Stimulated activated CD4-positive, alpha-beta T cell treated with anti-CD3 and anti-CD28 coated beads, Interleukin-1b, Interleukin-23, amount 100 ng/mL, for 24 hours (primary cell): ENCODE measurements at regions not wholly inside any gene's neighbourhood (a gene's known extent, or its start where the extent isn't known, plus 50 kb on each side); places are given as distances from the start of the nearest gene placed in this dataset.
"Not testable (repeated sequence)": the region's sequence is repeated elsewhere in the genome, so short reads cannot be mapped to it uniquely, and the experiment has no call there.

Experiments used
- DNase-seq, 4 experiments: peaks; one replicate each; pipeline ENCODE4 v3.0.0-alpha.2; 2020; ENCODE audit warnings: low read depth in 4 of 4, low spot score in 1 of 4

DNA sequence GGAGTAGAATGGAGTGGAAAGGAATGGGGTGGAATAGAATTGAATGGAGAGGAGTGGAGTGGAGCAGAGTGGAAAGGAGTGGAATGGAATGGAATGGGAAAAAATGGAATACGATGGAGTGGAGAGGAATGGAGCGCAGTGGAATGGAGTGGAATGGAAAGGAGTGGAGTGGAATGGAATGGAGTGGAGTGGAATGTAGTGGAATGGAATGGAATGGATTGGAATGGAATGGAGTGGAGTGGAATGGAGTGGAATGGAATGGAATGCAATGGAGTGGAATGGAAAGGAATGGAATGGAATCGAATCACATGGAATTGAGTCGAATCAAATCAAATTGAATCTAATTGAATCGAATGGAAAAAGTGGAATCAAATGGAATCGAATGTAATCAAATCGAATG, 1016.1 kb downstream of the CDY1 start:
- DNase-seq, result no peak

DNA sequence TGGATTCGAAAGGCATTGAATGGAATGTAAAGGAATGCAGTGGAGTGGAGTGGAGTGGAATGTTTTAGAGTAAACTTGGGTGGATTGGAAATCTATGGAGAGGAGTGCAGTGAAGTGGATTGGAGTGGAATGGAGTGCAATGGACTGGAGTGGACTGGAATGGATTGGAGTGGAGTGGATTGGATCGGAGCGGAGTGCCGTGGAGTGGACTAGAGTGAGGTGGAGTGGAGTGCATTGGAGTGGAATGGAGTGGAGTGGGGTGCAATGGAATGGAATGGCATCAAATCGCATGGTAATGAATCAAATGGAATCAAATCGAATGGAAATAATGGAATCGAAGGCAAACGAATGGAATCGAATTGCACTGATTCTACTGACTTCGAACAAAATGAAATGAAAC, 1023.9 kb downstream of the CDY1 start:
- not testable (repeated sequence) for DNase-seq

DNA sequence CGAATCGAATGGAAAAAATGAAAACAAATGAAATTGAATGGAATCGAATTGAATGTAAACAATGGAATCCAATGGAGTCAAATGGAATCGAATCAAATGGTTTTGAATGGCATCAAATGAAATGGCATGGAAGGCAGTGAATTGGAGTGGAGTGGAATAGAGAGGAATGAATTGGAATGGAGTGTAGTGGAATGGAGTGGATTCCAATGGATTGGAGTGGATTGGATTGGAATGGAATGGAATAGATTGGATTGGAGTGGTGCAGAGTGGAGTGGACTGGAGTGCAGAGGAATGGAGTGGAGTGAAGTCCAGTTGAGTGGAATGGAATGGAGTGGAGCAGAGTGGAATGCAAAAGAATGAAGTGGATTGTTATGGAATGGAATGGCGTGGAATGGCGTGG, 1026.3 kb downstream of the CDY1 start:
- DNase-seq, result not testable (repeated sequence)

DNA sequence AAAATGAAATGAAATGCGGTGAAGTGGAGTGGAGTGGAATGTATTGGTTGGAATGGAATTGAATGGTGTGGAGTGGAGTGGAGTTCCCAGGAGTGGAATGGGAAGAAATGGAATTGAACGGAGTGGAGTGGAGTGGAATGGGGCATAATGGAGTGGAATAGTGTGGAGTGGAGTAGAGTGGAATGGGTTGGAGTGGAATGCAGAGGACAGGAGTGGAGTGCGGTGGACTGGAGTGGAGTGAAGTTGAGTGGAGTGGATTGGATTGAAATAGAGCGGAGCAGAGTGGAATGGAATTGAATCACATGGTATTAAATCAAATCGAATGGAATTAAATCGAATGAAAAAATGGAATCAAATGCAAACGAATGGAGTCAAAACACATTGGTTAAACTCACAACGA, 1042.3 kb downstream of the CDY1 start:
- not testable (repeated sequence) for DNase-seq

DNA sequence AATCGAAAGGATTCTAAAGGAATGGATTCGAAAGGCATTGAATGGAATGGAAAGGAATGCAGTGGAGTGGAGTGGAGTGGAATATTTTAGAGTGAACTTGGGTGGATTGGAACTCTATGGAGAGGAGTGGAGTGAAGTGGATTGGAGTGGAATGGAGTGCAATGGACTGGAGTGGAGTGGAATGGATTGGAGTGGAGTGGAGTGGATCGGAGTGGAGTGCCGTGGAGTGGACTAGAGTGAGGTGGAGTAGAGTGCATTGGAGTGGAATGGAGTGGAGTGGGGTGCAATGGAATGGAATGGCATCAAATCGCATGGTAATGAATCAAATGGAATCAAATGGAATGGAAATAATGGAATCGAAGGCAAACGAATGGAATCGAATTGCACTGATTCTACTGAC, 1044.8 kb downstream of the CDY1 start:
- DNase-seq, result not testable (repeated sequence)

DNA sequence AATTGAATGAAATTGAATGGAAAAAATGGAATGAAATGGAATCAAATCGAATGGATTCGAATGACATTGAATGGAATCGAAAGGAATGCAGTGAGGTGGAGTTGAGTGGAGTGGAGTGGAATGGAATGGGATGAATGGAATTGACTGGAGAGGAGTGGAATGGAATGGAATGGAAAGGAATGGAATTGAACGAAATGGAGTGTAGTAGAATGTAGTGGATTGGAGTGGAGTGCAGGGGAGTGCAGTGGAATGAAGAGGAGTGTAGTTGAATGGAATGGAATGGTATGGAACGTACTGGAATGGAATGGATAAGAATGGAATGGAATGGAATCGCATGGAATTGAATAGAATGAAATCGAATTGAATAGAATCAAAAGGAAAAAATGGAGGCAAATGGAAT, 1047.3 kb downstream of the CDY1 start:
- DNase-seq, result not testable (repeated sequence)

DNA sequence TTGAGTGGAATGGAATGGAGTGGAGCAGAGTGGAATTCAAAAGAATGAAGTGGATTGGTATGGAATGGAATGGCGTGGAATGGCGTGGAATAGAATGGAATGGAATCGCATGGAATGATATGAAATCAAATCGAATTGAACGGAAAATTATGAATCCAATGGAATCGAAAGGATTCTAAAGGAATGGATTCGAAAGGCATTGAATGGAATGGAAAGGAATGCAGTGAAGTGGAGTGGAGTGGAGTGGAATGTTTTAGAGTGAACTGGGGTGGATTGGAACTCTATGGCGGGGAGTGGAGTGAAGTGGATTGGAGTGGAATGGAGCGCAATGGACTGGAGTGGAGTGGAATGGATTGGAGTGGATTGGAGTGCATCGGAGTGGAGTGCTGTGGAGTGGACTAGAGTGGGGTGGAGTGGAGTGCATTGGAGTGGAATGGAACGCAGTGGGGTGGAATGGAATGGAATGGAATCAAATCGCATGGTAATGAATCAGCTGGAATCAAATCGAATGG, 1048.5 kb downstream of the CDY1 start:
- DNase-seq, result not testable (repeated sequence)

DNA sequence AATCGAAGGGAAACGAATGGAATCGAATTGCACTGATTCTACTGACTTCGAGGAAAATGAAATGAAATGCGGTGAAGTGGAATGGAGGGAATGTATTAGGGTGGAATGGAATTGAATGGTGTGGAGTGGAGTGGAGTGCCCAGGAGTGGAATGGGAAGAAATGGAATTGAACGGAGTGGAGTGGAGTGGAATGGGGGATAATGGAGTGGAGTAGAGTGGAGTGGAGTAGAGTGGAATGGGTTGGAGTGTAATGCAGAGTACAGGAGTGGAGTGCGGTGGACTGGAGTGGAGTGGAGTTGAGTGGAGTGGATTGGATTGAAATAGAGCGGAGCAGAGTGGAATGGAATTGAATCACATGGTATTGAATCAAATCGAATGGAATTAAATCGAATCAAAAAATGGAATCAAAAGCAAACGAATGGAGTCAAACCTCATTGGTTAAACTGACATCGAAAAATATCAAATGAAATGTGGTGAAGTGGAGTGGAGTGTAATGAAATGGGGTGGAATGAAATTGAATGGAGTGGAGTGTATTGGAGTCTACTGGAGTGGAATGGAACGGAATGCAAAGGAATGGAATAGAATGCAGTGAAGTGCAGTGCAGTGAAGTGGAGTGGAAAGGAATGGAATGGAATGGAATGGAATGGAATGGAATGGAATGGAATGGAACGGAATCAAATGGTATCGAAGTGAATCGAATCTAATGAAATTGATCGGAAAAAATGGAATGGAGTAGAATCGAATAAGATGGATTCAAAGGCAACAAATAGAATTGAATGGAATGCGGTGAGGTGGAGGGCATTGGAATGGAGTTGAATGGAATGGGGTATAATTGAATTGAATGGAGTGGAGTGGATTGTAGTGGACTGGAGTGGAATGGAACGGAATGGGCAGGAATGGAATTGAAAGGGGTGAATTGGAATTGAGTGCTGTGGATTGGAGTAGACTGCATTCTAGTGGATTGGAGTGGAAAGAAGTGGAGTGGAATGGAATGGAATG, 1049.3 kb downstream of the CDY1 start:
- peak in 1 of 4 experiments; percentile 6 for DNase-seq
